IMR-90 (cell line): ENCODE measurements at regions not wholly inside any gene's neighbourhood (a gene's known extent, or its start where the extent isn't known, plus 50 kb on each side); places are given as distances from the start of the nearest gene placed in this dataset.

Experiments used
- ATAC-seq: fragments of 200-7000 bp; cut with Tn5 transposase; 2 replicates; pipeline ENCODE4 v1.9.1; 2020; ENCODE audit warnings: low read depth, mild to moderate bottlenecking, moderate library complexity
- BruUV-seq: library from RNA; stranded (reverse); fragments of 400-500 nt; replicated peaks from 2 replicates; lab custom pipeline; 2021; lab: Mats Ljungman, UMichigan
- CTCF ChIA-PET: fragments of 300-600 bp; formaldehyde crosslinking; extraction: SDS; loops from one replicate; lab custom pipeline; 2021; ENCODE audit warnings: antibody characterized with exemption; lab: Yijun Ruan, JAX
- POLR2A ChIA-PET: fragments of 300-600 bp; sonication (Branson Sonifier 250); formaldehyde crosslinking; loops from one replicate; lab custom pipeline; 2022; ENCODE audit warnings: antibody characterized with exemption; ENCODE audit not compliant: unreplicated experiment; lab: Charles Lee
- DNase-seq: peaks from one replicate; pipeline ENCODE4 v3.0.0; 2013
- H2AFZ ChIP-seq: replicated peaks from 2 replicates; pipeline ENCODE3; 2013; ENCODE audit warnings: low read length, mild to moderate bottlenecking; ENCODE audit not compliant: poor library complexity
- H2AK5ac ChIP-seq: 2 replicates; pipeline ENCODE4 v1.6.1; 2013; ENCODE audit warnings: low read depth, low read length, inconsistent platforms
- H2AK9ac ChIP-seq: replicated peaks from 2 replicates; pipeline ENCODE3; 2013; ENCODE audit warnings: mild to moderate bottlenecking, low read depth, low read length, moderate library complexity; ENCODE audit not compliant: poor library complexity
- H2BK120ac ChIP-seq: 2 replicates; pipeline ENCODE4 v1.6.1; 2013; ENCODE audit warnings: low read depth, low read length, inconsistent platforms
- H2BK15ac ChIP-seq: 3 replicates; pipeline ENCODE4 v1.6.1; 2013; ENCODE audit warnings: low read depth, low read length, inconsistent platforms
- H2BK20ac ChIP-seq: 2 replicates; pipeline ENCODE4 v1.6.1; 2013; ENCODE audit warnings: low read depth, mild to moderate bottlenecking, inconsistent platforms, low read length, moderate library complexity
- H2BK5ac ChIP-seq: 2 replicates; pipeline ENCODE4 v1.6.1; 2013; ENCODE audit warnings: mild to moderate bottlenecking, low read depth, low read length, inconsistent platforms; ENCODE audit not compliant: poor library complexity, severe bottlenecking
- H3K14ac ChIP-seq: replicated peaks from 2 replicates; pipeline ENCODE4 v1.6.1; 2013; ENCODE audit warnings: low read depth, low read length, inconsistent platforms
- H3K18ac ChIP-seq: 2 replicates; pipeline ENCODE4 v1.6.1; 2013; ENCODE audit warnings: low read depth, low read length, control low read depth
- H3K23ac ChIP-seq: 2 replicates; pipeline ENCODE4 v1.6.1; 2013; ENCODE audit warnings: low read depth, low read length, inconsistent platforms
- H3K27ac ChIP-seq: 2 replicates; pipeline ENCODE4 v1.5.1; 2013; ENCODE audit warnings: mild to moderate bottlenecking, control low read depth, low read length; ENCODE audit not compliant: insufficient read depth
- H3K27me3 ChIP-seq: 2 replicates; pipeline ENCODE4 v1.6.1; 2013; ENCODE audit warnings: low read length; ENCODE audit not compliant: control insufficient read depth, insufficient read depth
- H3K36me3 ChIP-seq: 2 replicates; pipeline ENCODE4 v1.6.1; 2013; ENCODE audit warnings: low read length, mixed read lengths; ENCODE audit not compliant: control insufficient read depth, insufficient read depth
- H3K4ac ChIP-seq: 2 replicates; pipeline ENCODE4 v1.6.1; 2013; ENCODE audit warnings: low read depth, low read length, inconsistent platforms
- H3K4me1 ChIP-seq: 2 replicates; pipeline ENCODE4 v1.6.1; 2013; ENCODE audit warnings: low read length, mixed read lengths; ENCODE audit not compliant: control insufficient read depth, insufficient read depth
- H3K4me2 ChIP-seq: 2 replicates; pipeline ENCODE4 v1.6.1; 2013; ENCODE audit warnings: low read depth, mild to moderate bottlenecking, control low read depth, low read length, moderate library complexity
- H3K4me3 ChIP-seq: 2 replicates; pipeline ENCODE4 v1.5.1; 2013; ENCODE audit warnings: low read depth, mild to moderate bottlenecking, control low read depth, low read length, moderate library complexity; ENCODE audit not compliant: insufficient read depth
- H3K56ac ChIP-seq: 2 replicates; pipeline ENCODE4 v1.6.1; 2013; ENCODE audit warnings: low read length, inconsistent platforms; ENCODE audit not compliant: insufficient read depth; ENCODE audit errors: extremely low read depth
- H3K79me1 ChIP-seq, 2 experiments: 2 replicates each; pipeline ENCODE4 v1.6.1; 2013; ENCODE audit warnings: low read length in 2 of 2, inconsistent platforms in 1 of 2, low read depth in 1 of 2
- H3K9ac ChIP-seq: 2 replicates; pipeline ENCODE4 v1.6.1; 2013; ENCODE audit warnings: low read depth, low read length, control low read depth
- H3K9me1 ChIP-seq: 2 replicates; pipeline ENCODE4 v1.6.1; 2013; ENCODE audit warnings: low read length, inconsistent platforms; ENCODE audit not compliant: insufficient read depth
- H3K9me3 ChIP-seq: 2 replicates; pipeline ENCODE4 v1.6.1; 2013; ENCODE audit warnings: low read length; ENCODE audit not compliant: control insufficient read depth, insufficient read depth
- H4K20me1 ChIP-seq: 2 replicates; pipeline ENCODE4 v1.6.1; 2013; ENCODE audit warnings: low read length, inconsistent platforms; ENCODE audit not compliant: insufficient read depth
- H4K5ac ChIP-seq: 2 replicates; pipeline ENCODE4 v1.6.1; 2013; ENCODE audit warnings: mild to moderate bottlenecking, low read depth, low read length, control low read depth
- H4K8ac ChIP-seq, 2 experiments: 2 replicates each; pipeline ENCODE4 v1.6.1; 2013; ENCODE audit warnings: low read depth in 2 of 2, low read length in 2 of 2, control low read depth in 1 of 2, inconsistent platforms in 1 of 2
- H4K91ac ChIP-seq: 2 replicates; pipeline ENCODE4 v1.6.1; 2013; ENCODE audit warnings: low read depth, low read length, inconsistent platforms; ENCODE audit not compliant: insufficient read depth
- CTCF ChIP-seq: conservative IDR thresholded peaks from 2 replicates; pipeline ENCODE4 v1.5.1; 2012; ENCODE audit warnings: mild to moderate bottlenecking, low read depth, low read length, improper control_type of control experiment
- ELK1 ChIP-seq: fragments of 150-350 bp; IDR thresholded peaks from 2 replicates; pipeline ENCODE4 v1.6.1; 2016; ENCODE audit warnings: low read depth, mild to moderate bottlenecking, low read length, moderate library complexity, borderline replicate concordance
- FOS ChIP-seq: fragments of 150-350 bp; IDR thresholded peaks from 2 replicates; pipeline ENCODE4 v1.6.1; 2016; ENCODE audit warnings: low read depth, low read length
- RAD21 ChIP-seq: IDR thresholded peaks from 2 replicates; pipeline ENCODE4 v1.6.1; 2012; ENCODE audit warnings: low read length, improper control_type of control experiment
- RCOR1 ChIP-seq: IDR thresholded peaks from 2 replicates; pipeline ENCODE4 v1.6.1; 2012; ENCODE audit warnings: mild to moderate bottlenecking, low read length, improper control_type of control experiment; ENCODE audit not compliant: insufficient replicate concordance
- RFX5 ChIP-seq: IDR thresholded peaks from 2 replicates; pipeline ENCODE4 v1.8.0; 2012; ENCODE audit warnings: low read depth, mild to moderate bottlenecking, low read length, moderate library complexity
- WGBS, 2 experiments: methylation state at CpG; one replicate each; pipeline versions ENCODE4 v1.1.5 to v1.1.7; 2013; ENCODE audit warnings: missing lambda C conversion rate in 2 of 2; ENCODE audit not compliant: insufficient read length in 1 of 2; ENCODE audit errors: extremely low coverage in 2 of 2; 5-methylcytosine and 5-hydroxymethylcytosine counted together
- dilution Hi-C: fragments of 300-500 bp; cut with HindIII; formaldehyde crosslinking; loops from one replicate; pipeline ENCODE4 v1.14.3; 2018; ENCODE audit warnings: low sequenced_read_pairs; ENCODE audit not compliant: unreplicated experiment
- in situ Hi-C: fragments of 300-500 bp; cut with MboI; formaldehyde crosslinking; loops from 3 replicates; pipeline ENCODE4 v1.14.3; 2019; ENCODE audit warnings: low sequenced_read_pairs, inconsistent platforms, mixed read lengths
- intact Hi-C: fragments of 100-400 bp; cut with micrococcal nuclease; formaldehyde crosslinking; loops from 2 replicates; pipeline ENCODE4 v1.10.0; 2022

GRCh38 chr3:117822416-117822815, 1112.8 kb downstream of the TUSC7 start:
- no peaks in the 10 kb centered on the region for H3K36me3 ChIP-seq
- no peak overlapping the region for H2BK20ac ChIP-seq
- H2AFZ ChIP-seq, result no peak overlapping the region
- no peak overlapping the region for H2AK9ac ChIP-seq
- H4K20me1 ChIP-seq, result no peaks in the 10 kb centered on the region
- H3K9ac ChIP-seq, result no peak overlapping the region
- H3K18ac ChIP-seq, result no peak overlapping the region
- no peaks in the 10 kb centered on the region for H3K79me1 ChIP-seq
- H4K91ac ChIP-seq, result no peak overlapping the region
- no peak overlapping the region for H3K23ac ChIP-seq
- no peak overlapping the region for H2BK120ac ChIP-seq
- H4K8ac ChIP-seq, result no peak overlapping the region
- no CpG with 5 or more reads among the region's 1 CpG for WGBS, 2 experiments
- dilution Hi-C loops (no loop called here), in situ Hi-C loops (no loop called here), intact Hi-C loops (no loop called here)
- no peak overlapping the region for H3K27ac ChIP-seq
- no peak overlapping the region for H2BK5ac ChIP-seq
- CTCF ChIA-PET, result no interaction called here
- no peak overlapping the region for H3K56ac ChIP-seq
- H3K9me1 ChIP-seq, result no peaks in the 10 kb centered on the region
- no peak overlapping the region for H2BK15ac ChIP-seq
- POLR2A ChIA-PET, result no interaction called here
- H2AK5ac ChIP-seq, result no peak overlapping the region
- no peak overlapping the region for H3K4ac ChIP-seq
- no peak overlapping the region for H3K4me3 ChIP-seq
- BruUV-seq, result no TSS peak
- TF ChIP-seq RAD21 (no peak), ELK1 (no peak), RCOR1 (no peak), RFX5 (no peak), CTCF (no peak), FOS (no peak)
- peaks cover 2% of the 10 kb centered on the region; the same call in 1 of the 2 replicates for H3K4me1 ChIP-seq
- no peak overlapping the region for H3K4me2 ChIP-seq
- no peak overlapping the region for H3K14ac ChIP-seq
- no peaks in the 10 kb centered on the region for H3K27me3 ChIP-seq
- no peak overlapping the region for H4K5ac ChIP-seq
- H3K9me3 ChIP-seq, result no peaks in the 10 kb centered on the region
- no peak for ATAC-seq
- no peak for DNase-seq
